ENCODE measurements at regions not wholly inside any gene's neighbourhood (a gene's known extent, or its start where the extent isn't known, plus 50 kb on each side); places are given as distances from the start of the nearest gene placed in this dataset.
"Not testable (repeated sequence)": the region's sequence is repeated elsewhere in the genome, so short reads cannot be mapped to it uniquely, and the experiment has no call there.

DNA sequence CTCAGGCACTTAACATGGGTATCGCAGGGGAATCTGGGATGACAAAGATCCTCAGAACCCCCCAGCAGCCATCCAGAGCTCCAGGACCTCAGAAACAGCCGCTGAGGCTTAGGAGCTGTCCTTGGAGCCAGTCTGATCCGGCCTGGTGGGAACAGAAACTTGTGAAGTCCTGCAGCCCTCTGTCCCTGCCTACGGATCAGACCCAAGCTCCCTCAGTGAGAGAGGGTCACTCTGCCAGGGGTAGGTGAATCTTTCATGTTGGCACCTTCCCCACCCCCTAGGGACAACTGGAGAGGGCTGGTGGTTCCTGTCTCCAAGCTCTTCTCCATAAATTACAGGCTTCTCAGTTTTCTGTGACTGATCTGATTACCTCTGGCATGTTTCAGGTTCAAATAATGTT lies 122.3 kb downstream of the TLR5 start:
- Histone ChIP-seq H3K4me2 (ENCODE audit: low read length) (no peak overlapping the region), H3F3A (ENCODE audit: low read length, unreplicated experiment) (no peaks in the 10 kb centered on the region), H2AFZ (ENCODE audit: low read length) (no peak overlapping the region), H3K36me3 (ENCODE audit: low read depth, low read length) (no peaks in the 10 kb centered on the region), H3K9me3 (ENCODE audit: low read length) (no peaks in the 10 kb centered on the region), H3K79me2 (ENCODE audit: low read length) (no peaks in the 10 kb centered on the region), H3K27ac (ENCODE audit: low read length) (no peak overlapping the region), H3K4me1 (ENCODE audit: insufficient read depth, low read length) (peaks cover 4% of the 10 kb centered on the region), H3K9me2 (replicated peaks; ENCODE audit: low read length) (no peaks in the 10 kb centered on the region), H3K4me3 (ENCODE audit: low read length) (no peak overlapping the region), H3K9ac (ENCODE audit: low read length) (no peak overlapping the region), H3K27me3 (ENCODE audit: low read length) (no peaks in the 10 kb centered on the region), H4K20me1 (ENCODE audit: low read length) (no peaks in the 10 kb centered on the region)
- ChIA-PET CTCF (no interaction called here), POLR2A (ENCODE audit: unreplicated experiment) (no interaction called here)
- no TSS peak for BruUV-seq (replicated peaks)
- ATAC-seq (no peak), DNase-seq (no peak)
- TF ChIP-seq CTCF (conservative IDR thresholded peaks at IDR 0.05; ENCODE audit: low read depth, low read length): no peak
- TF ChIP-seq EZH2phosphoT487 (IDR thresholded peaks at IDR 0.05; ENCODE audit: borderline replicate concordance, low read length): no peak
- TF ChIP-seq EZH2 (IDR thresholded peaks at IDR 0.05; ENCODE audit: low read length, unreplicated experiment): no peak
- intact Hi-C loops (cut with micrococcal nuclease): no loop called here

GRCh38 chr1:223022641-223023473 lies 120.2 kb downstream of the TLR5 start:
- Histone ChIP-seq H2AFZ (ENCODE audit: low read length) (no peak overlapping the region), H3K4me2 (ENCODE audit: low read length) (no peak overlapping the region), H3K9me2 (replicated peaks; ENCODE audit: low read length) (no peaks in the 10 kb centered on the region), H3K9me3 (ENCODE audit: low read length) (no peaks in the 10 kb centered on the region), H3K4me3 (ENCODE audit: low read length) (no peak overlapping the region), H4K20me1 (ENCODE audit: low read length) (no peaks in the 10 kb centered on the region), H3K27ac (ENCODE audit: low read length) (no peak overlapping the region), H3K9ac (ENCODE audit: low read length) (no peak overlapping the region), H3K79me2 (ENCODE audit: low read length) (no peaks in the 10 kb centered on the region), H3K4me1 (ENCODE audit: insufficient read depth, low read length) (peaks cover 4% of the 10 kb centered on the region), H3K27me3 (ENCODE audit: low read length) (no peaks in the 10 kb centered on the region), H3K36me3 (ENCODE audit: low read depth, low read length) (no peaks in the 10 kb centered on the region), H3F3A (ENCODE audit: low read length, unreplicated experiment) (no peaks in the 10 kb centered on the region)
- no TSS peak for BruUV-seq (replicated peaks)
- intact Hi-C loops (cut with micrococcal nuclease): no loop called here
- no peak for DNase-seq
- TF ChIP-seq EZH2 (IDR thresholded peaks at IDR 0.05; ENCODE audit: low read length, unreplicated experiment): no peak
- no peak for TF ChIP-seq CTCF (conservative IDR thresholded peaks at IDR 0.05; ENCODE audit: low read depth, low read length)
- no peak for TF ChIP-seq EZH2phosphoT487 (IDR thresholded peaks at IDR 0.05; ENCODE audit: borderline replicate concordance, low read length)
- ChIA-PET CTCF (no interaction called here), POLR2A (ENCODE audit: unreplicated experiment) (no interaction called here)
- peak; percentile 37; the same call in 1 of the 2 replicates for ATAC-seq

- Histone ChIP-seq H3K27me3 (ENCODE audit: low read length) (no peaks in the 10 kb centered on the region), H3K79me2 (ENCODE audit: low read length) (no peaks in the 10 kb centered on the region), H4K20me1 (ENCODE audit: low read length) (no peaks in the 10 kb centered on the region), H3K4me2 (ENCODE audit: low read length) (no peak overlapping the region), H3F3A (ENCODE audit: low read length, unreplicated experiment) (no peaks in the 10 kb centered on the region), H3K4me3 (ENCODE audit: low read length) (no peak overlapping the region), H2AFZ (ENCODE audit: low read length) (no peak overlapping the region), H3K4me1 (ENCODE audit: insufficient read depth, low read length) (peaks cover 4% of the 10 kb centered on the region), H3K36me3 (ENCODE audit: low read depth, low read length) (no peaks in the 10 kb centered on the region), H3K9me2 (replicated peaks; ENCODE audit: low read length) (no peaks in the 10 kb centered on the region), H3K27ac (ENCODE audit: low read length) (no peak overlapping the region), H3K9ac (ENCODE audit: low read length) (no peak overlapping the region), H3K9me3 (ENCODE audit: low read length) (no peaks in the 10 kb centered on the region)
- ATAC-seq (no peak), DNase-seq (no peak)
- no peak for TF ChIP-seq EZH2 (IDR thresholded peaks at IDR 0.05; ENCODE audit: low read length, unreplicated experiment)
- TF ChIP-seq EZH2phosphoT487 (IDR thresholded peaks at IDR 0.05; ENCODE audit: borderline replicate concordance, low read length): no peak
- TF ChIP-seq CTCF (conservative IDR thresholded peaks at IDR 0.05; ENCODE audit: low read depth, low read length): no peak
- intact Hi-C loops (cut with micrococcal nuclease): no loop called here
- POLR2A ChIA-PET (ENCODE audit: unreplicated experiment): no interaction called here
- no TSS peak for BruUV-seq (replicated peaks)
- CTCF ChIA-PET: no interaction called here
These were observed 119.2 kb downstream of the TLR5 start for GRCh38 chr1:223023863-223024262.

DNA sequence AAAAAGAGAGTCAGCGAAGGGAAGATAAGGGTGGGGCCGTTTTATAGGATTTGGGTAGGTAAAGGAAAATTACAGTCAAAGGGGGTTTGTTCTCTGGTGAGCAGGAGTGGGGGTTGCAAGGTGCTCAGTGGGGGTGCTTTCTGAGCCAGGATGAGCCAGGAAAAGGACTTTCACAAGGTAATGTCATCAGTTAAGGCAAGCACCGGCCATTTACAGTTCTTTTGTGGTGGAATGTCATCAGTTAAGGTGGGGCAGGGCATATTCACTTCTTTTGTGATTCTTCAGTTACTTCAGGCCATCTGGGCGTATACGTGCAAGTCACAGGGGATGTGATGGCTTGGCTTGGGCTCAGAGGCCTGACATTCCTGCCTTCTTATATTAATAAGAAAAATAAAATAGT lies 118.6 kb downstream of the TLR5 start:
- H4K20me1 ChIP-seq (ENCODE audit: low read length); DNase-seq; H3K79me2 ChIP-seq (ENCODE audit: low read length); H3K9me2 ChIP-seq (replicated peaks; ENCODE audit: low read length); H3F3A ChIP-seq (ENCODE audit: low read length, unreplicated experiment); H3K9me3 ChIP-seq (ENCODE audit: low read length); CTCF ChIA-PET; ATAC-seq; intact Hi-C loops (cut with micrococcal nuclease); H3K36me3 ChIP-seq (ENCODE audit: low read depth, low read length); H3K4me2 ChIP-seq (ENCODE audit: low read length); H3K4me1 ChIP-seq (ENCODE audit: insufficient read depth, low read length); BruUV-seq (replicated peaks); H2AFZ ChIP-seq (ENCODE audit: low read length); POLR2A ChIA-PET (ENCODE audit: unreplicated experiment); H3K9ac ChIP-seq (ENCODE audit: low read length); H3K27ac ChIP-seq (ENCODE audit: low read length); H3K27me3 ChIP-seq (ENCODE audit: low read length); H3K4me3 ChIP-seq (ENCODE audit: low read length): not testable (repeated sequence)

Measured in PC-3 (cell line).